HCT116 (cell line): ENCODE measurements at regions not wholly inside any gene's neighbourhood (a gene's known extent, or its start where the extent isn't known, plus 50 kb on each side); places are given as distances from the start of the nearest gene placed in this dataset.

ENCODE experiments used
- ATAC-seq: fragments of 200-7000 bp; cut with Tn5 transposase; 2 replicates; pipeline ENCODE4 v1.9.1; 2020; ENCODE audit warnings: mild to moderate bottlenecking, moderate library complexity
- BruUV-seq: library from RNA; stranded (reverse); fragments of 400-500 nt; replicated peaks from 2 replicates; lab custom pipeline; 2021; lab: Mats Ljungman, UMichigan
- CTCF ChIA-PET: fragments of 300-600 bp; sonication (Branson Sonifier 250); formaldehyde crosslinking; loops from one replicate; lab custom pipeline; 2021; ENCODE audit warnings: antibody characterized with exemption; lab: Charles Lee
- POLR2A ChIA-PET: fragments of 300-600, 350-600 bp; sonication (Branson Sonifier 250); formaldehyde crosslinking; loops from one replicate; lab custom pipeline; 2021; ENCODE audit warnings: antibody characterized with exemption; lab: Charles Lee
- RAD21 ChIA-PET, 2 experiments: fragments of 300-600 bp; sonication (Branson Sonifier 250); formaldehyde crosslinking; loops; one replicate each; lab custom pipeline; 2023; ENCODE audit warnings: low total read pairs in 2 of 2; ENCODE audit not compliant: uncharacterized antibody in 2 of 2, unreplicated experiment in 2 of 2, low non-redundant PET in 1 of 2; lab: Charles Lee
- DNase-seq: peaks from one replicate; pipeline ENCODE4 v3.0.0-alpha.2; 2010; ENCODE audit warnings: low read depth, low spot score
- H2AFZ ChIP-seq: fragments of 200-600 bp; shearing (Covaris generic), sonication (generic); 2 replicates; pipeline ENCODE4 v1.6.1; 2017; ENCODE audit warnings: low read depth, mixed run types, mixed read lengths, antibody characterized with exemption, low read length; ENCODE audit not compliant: poor library complexity, severe bottlenecking
- H3K27ac ChIP-seq: 2 replicates; pipeline ENCODE4 v1.5.1; 2012; ENCODE audit warnings: low read depth, low read length
- H3K27me3 ChIP-seq: fragments of 200-600 bp; sonication (generic); 2 replicates; pipeline ENCODE4 v1.6.1; 2016; ENCODE audit warnings: mixed run types, low read length, mixed read lengths; ENCODE audit not compliant: insufficient read depth
- H3K36me3 ChIP-seq, 2 experiments: fragments of 200-500 bp in 1 of 2; fragments of 200-600 bp in 1 of 2; sonication (Bioruptor generic) in 1 of 2; sonication (generic) in 1 of 2; 2 replicates each; pipeline versions ENCODE4 v1.5.1 to v1.6.1; 2014 to 2016; ENCODE audit warnings: low read length in 2 of 2, inconsistent platforms in 1 of 2, mixed read lengths in 1 of 2, mixed run types in 1 of 2; ENCODE audit not compliant: insufficient read depth in 2 of 2, control insufficient read depth in 1 of 2
- H3K4me1 ChIP-seq, 2 experiments: fragments of 200-600 bp in 1 of 2; sonication (generic) in 1 of 2; 2 replicates each; pipeline versions ENCODE4 v1.5.1 to v1.6.1; 2012 to 2017; ENCODE audit warnings: low read length in 2 of 2, inconsistent platforms in 1 of 2, mild to moderate bottlenecking in 1 of 2, mixed read lengths in 1 of 2, mixed run types in 1 of 2, moderate library complexity in 1 of 2; ENCODE audit not compliant: insufficient read depth in 2 of 2, control insufficient read depth in 1 of 2
- H3K4me2 ChIP-seq: fragments of 200-600 bp; sonication (generic); 2 replicates; pipeline ENCODE4 v1.6.1; 2017; ENCODE audit warnings: mixed run types, low read length, mixed read lengths
- H3K4me3 ChIP-seq, 2 experiments: fragments of 200-600 bp in 1 of 2; sonication (generic) in 1 of 2; replicated peaks in 1 of 2; 2 replicates each; pipeline ENCODE4 v1.5.1; 2011 to 2016; ENCODE audit warnings: low read length in 2 of 2, control low read depth in 1 of 2, low read depth in 1 of 2, mild to moderate bottlenecking in 1 of 2, mixed read lengths in 1 of 2, mixed run types in 1 of 2
- H3K79me2 ChIP-seq: fragments of 200-600 bp; sonication (generic); 2 replicates; pipeline ENCODE4 v1.6.1; 2017; ENCODE audit warnings: mild to moderate bottlenecking, mixed run types, low read length, moderate library complexity, mixed read lengths; ENCODE audit not compliant: insufficient read depth
- H3K9ac ChIP-seq: fragments of 200-600 bp; sonication (generic); 2 replicates; pipeline ENCODE4 v1.6.1; 2016; ENCODE audit warnings: low read length, mixed read lengths
- H3K9me2 ChIP-seq: fragments of 200-600 bp; sonication (generic), shearing (Covaris generic); 2 replicates; pipeline ENCODE4 v1.6.1; 2017; ENCODE audit warnings: mixed run types, mild to moderate bottlenecking, moderate library complexity; ENCODE audit not compliant: insufficient read depth
- H3K9me3 ChIP-seq, 2 experiments: fragments of 200-500 bp in 1 of 2; fragments of 200-600 bp in 1 of 2; sonication (Bioruptor generic) in 1 of 2; sonication (generic) in 1 of 2; 2 replicates each; pipeline ENCODE4 v1.6.1; 2014 to 2017; ENCODE audit warnings: low read length in 2 of 2, mixed read lengths in 2 of 2, inconsistent platforms in 1 of 2, low read depth in 1 of 2, mild to moderate bottlenecking in 1 of 2, mixed run types in 1 of 2, moderate library complexity in 1 of 2; ENCODE audit not compliant: control insufficient read depth in 1 of 2, insufficient read depth in 1 of 2
- H4K20me1 ChIP-seq: fragments of 200-600 bp; sonication (generic), shearing (Covaris generic); 2 replicates; pipeline ENCODE4 v1.6.1; 2017; ENCODE audit warnings: mixed run types, mild to moderate bottlenecking, moderate library complexity; ENCODE audit not compliant: insufficient read depth
- CEBPB ChIP-seq: IDR thresholded peaks from 2 replicates; pipeline ENCODE4 v1.6.1; 2012; ENCODE audit warnings: low read depth
- CTCF ChIP-seq, 3 experiments: fragments of 200-600 bp in 1 of 3; sonication (generic) in 1 of 3; IDR thresholded peaks in 2 of 3; conservative IDR thresholded peaks in 1 of 3; 2 replicates each; pipeline ENCODE4 v1.5.1; 2012 to 2017; ENCODE audit warnings: low read depth in 2 of 3, low read length in 2 of 3, antibody characterized with exemption in 1 of 3, borderline replicate concordance in 1 of 3, control low read depth in 1 of 3, mild to moderate bottlenecking in 1 of 3, mixed read lengths in 1 of 3, mixed run types in 1 of 3, moderate library complexity in 1 of 3; ENCODE audit not compliant: insufficient read depth in 1 of 3
- EZH2phosphoT487 ChIP-seq: fragments of 200-600 bp; IDR thresholded peaks from 2 replicates; pipeline ENCODE4 v1.6.1; 2018; ENCODE audit warnings: antibody characterized with exemption, borderline replicate concordance
- FOSL1 ChIP-seq: IDR thresholded peaks from 2 replicates; pipeline ENCODE4 v1.6.1; 2012; ENCODE audit warnings: low read depth
- JUND ChIP-seq: IDR thresholded peaks from 2 replicates; pipeline ENCODE4 v1.6.1; 2012
- MAX ChIP-seq: IDR thresholded peaks from 2 replicates; pipeline ENCODE4 v1.6.1; 2012
- SP1 ChIP-seq: IDR thresholded peaks from 2 replicates; pipeline ENCODE4 v1.6.1; 2012; ENCODE audit warnings: low read depth
- ZFX ChIP-seq: fragments of 450-650 bp; IDR thresholded peaks from 2 replicates; pipeline ENCODE4 v1.6.1; 2017
- intact Hi-C: fragments of 100-400 bp; cut with micrococcal nuclease; formaldehyde crosslinking; loops from 2 replicates; pipeline ENCODE4 v1.10.0; 2022
- TF ChIP-seq, protein P1 (sequence below): IDR thresholded peaks from 2 replicates; pipeline ENCODE4 v1.6.1; 2011; ENCODE audit warnings: mild to moderate bottlenecking, low read length, moderate library complexity; ENCODE audit not compliant: insufficient replicate concordance; ENCODE audit errors: extremely low read depth
- TF ChIP-seq, protein P2 (sequence below): IDR thresholded peaks from 2 replicates; pipeline ENCODE4 v1.6.1; 2012; ENCODE audit warnings: low read depth

DNA sequence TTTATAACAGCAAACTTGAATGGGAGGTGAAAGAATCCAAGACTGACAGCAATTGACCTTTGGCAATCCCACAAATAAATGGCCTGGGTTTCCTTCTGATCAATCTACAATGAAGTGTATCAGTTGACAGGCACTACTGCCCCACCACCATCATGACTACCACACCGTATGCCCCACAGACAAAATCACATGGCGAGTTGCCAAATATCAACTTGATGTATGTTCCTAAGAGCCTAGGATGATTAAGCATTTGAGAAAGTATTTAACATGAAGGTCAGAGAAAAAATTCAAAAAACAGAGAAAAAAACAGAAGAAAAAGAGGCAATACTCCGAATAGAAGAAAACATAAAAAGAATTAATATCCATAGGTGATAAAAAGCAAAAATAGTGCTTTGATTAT is 215.9 kb upstream of the STAC start:
- TF ChIP-seq, protein P1, sequence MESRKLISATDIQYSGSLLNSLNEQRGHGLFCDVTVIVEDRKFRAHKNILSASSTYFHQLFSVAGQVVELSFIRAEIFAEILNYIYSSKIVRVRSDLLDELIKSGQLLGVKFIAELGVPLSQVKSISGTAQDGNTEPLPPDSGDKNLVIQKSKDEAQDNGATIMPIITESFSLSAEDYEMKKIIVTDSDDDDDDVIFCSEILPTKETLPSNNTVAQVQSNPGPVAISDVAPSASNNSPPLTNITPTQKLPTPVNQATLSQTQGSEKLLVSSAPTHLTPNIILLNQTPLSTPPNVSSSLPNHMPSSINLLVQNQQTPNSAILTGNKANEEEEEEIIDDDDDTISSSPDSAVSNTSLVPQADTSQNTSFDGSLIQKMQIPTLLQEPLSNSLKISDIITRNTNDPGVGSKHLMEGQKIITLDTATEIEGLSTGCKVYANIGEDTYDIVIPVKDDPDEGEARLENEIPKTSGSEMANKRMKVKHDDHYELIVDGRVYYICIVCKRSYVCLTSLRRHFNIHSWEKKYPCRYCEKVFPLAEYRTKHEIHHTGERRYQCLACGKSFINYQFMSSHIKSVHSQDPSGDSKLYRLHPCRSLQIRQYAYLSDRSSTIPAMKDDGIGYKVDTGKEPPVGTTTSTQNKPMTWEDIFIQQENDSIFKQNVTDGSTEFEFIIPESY, result no peak
- TF ChIP-seq MAX (no peak), CTCF (IDR thresholded peaks at IDR 0.05 in 2 of 3, conservative IDR thresholded peaks at IDR 0.05 in 1 of 3; ENCODE audit: borderline replicate concordance in 1 of 3, insufficient read depth in 1 of 3, low read depth in 2 of 3, low read length in 2 of 3) (no peak), ZFX (no peak), SP1 (no peak), FOSL1 (no peak), JUND (no peak), EZH2phosphoT487 (no peak), CEBPB (no peak)
- TF ChIP-seq, protein P2, sequence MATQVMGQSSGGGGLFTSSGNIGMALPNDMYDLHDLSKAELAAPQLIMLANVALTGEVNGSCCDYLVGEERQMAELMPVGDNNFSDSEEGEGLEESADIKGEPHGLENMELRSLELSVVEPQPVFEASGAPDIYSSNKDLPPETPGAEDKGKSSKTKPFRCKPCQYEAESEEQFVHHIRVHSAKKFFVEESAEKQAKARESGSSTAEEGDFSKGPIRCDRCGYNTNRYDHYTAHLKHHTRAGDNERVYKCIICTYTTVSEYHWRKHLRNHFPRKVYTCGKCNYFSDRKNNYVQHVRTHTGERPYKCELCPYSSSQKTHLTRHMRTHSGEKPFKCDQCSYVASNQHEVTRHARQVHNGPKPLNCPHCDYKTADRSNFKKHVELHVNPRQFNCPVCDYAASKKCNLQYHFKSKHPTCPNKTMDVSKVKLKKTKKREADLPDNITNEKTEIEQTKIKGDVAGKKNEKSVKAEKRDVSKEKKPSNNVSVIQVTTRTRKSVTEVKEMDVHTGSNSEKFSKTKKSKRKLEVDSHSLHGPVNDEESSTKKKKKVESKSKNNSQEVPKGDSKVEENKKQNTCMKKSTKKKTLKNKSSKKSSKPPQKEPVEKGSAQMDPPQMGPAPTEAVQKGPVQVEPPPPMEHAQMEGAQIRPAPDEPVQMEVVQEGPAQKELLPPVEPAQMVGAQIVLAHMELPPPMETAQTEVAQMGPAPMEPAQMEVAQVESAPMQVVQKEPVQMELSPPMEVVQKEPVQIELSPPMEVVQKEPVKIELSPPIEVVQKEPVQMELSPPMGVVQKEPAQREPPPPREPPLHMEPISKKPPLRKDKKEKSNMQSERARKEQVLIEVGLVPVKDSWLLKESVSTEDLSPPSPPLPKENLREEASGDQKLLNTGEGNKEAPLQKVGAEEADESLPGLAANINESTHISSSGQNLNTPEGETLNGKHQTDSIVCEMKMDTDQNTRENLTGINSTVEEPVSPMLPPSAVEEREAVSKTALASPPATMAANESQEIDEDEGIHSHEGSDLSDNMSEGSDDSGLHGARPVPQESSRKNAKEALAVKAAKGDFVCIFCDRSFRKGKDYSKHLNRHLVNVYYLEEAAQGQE, result no peak

More for the DNA sequence above, 215.9 kb upstream of the STAC start:
- ChIA-PET RAD21 (no interaction called here), CTCF (no interaction called here), POLR2A (no interaction called here)
- no peaks in the 10 kb centered on the region for H4K20me1 ChIP-seq
- no peak overlapping the region for H3K4me3 ChIP-seq
- H3K36me3 ChIP-seq, result no peaks in the 10 kb centered on the region
- ATAC-seq, result no peak
- H2AFZ ChIP-seq, result no peak overlapping the region
- H3K4me2 ChIP-seq, result no peak overlapping the region
- intact Hi-C loops, result no loop called here
- no peaks in the 10 kb centered on the region for H3K27me3 ChIP-seq
- no peak overlapping the region for H3K9ac ChIP-seq
- H3K4me1 ChIP-seq, result peaks cover 0 to 8% of the 10 kb centered on the region in 2 experiments; a peak in 1 of 4 replicates
- H3K9me3 ChIP-seq, result no peaks in the 10 kb centered on the region
- H3K79me2 ChIP-seq, result no peaks in the 10 kb centered on the region
- DNase-seq, result no peak
- H3K9me2 ChIP-seq, result no peaks in the 10 kb centered on the region
- H3K27ac ChIP-seq, result no peak overlapping the region
- no TSS peak for BruUV-seq
